SW480 (cell line): ENCODE measurements at regions not wholly inside any gene's neighbourhood (a gene's known extent, or its start where the extent isn't known, plus 50 kb on each side); places are given as distances from the start of the nearest gene placed in this dataset.

Experiments used
- DNase-seq: peaks from one replicate; pipeline ENCODE4 v3.0.0-alpha.2; 2016; ENCODE audit warnings: low spot score

GRCh38 chr21:27691516-27691915 is 724.6 kb upstream of the ADAMTS5 start:
- DNase-seq: no peak

- no peak for DNase-seq
These were observed 724.1 kb upstream of the ADAMTS5 start for GRCh38 chr21:27691006-27691405.

- DNase-seq: no peak
These were observed 723.5 kb upstream of the ADAMTS5 start for GRCh38 chr21:27690426-27690825.

- DNase-seq: no peak
These were observed 721.9 kb upstream of the ADAMTS5 start for GRCh38 chr21:27688773-27689172.

GRCh38 chr21:27683292-27683691 is 716.4 kb upstream of the ADAMTS5 start:
- DNase-seq: no peak

- no peak for DNase-seq
These were observed 715.0 kb upstream of the ADAMTS5 start for GRCh38 chr21:27681841-27682240.

- DNase-seq: no peak
These were observed 714.1 kb upstream of the ADAMTS5 start for GRCh38 chr21:27681038-27681437.

- no peak for DNase-seq
These were observed 713.3 kb upstream of the ADAMTS5 start for GRCh38 chr21:27680181-27680580.

GRCh38 chr21:27678511-27678910 is 711.6 kb upstream of the ADAMTS5 start:
- DNase-seq: no peak

GRCh38 chr21:27677546-27677945 is 710.7 kb upstream of the ADAMTS5 start:
- no peak for DNase-seq

GRCh38 chr21:27675306-27675705 is 708.4 kb upstream of the ADAMTS5 start:
- no peak for DNase-seq

- DNase-seq: no peak
These were observed 707.2 kb upstream of the ADAMTS5 start for GRCh38 chr21:27674041-27674615.

GRCh38 chr21:27673581-27673980 is 706.7 kb upstream of the ADAMTS5 start:
- DNase-seq: no peak

- no peak for DNase-seq
These were observed 704.3 kb upstream of the ADAMTS5 start for GRCh38 chr21:27671207-27671606.

GRCh38 chr21:27653481-27653880 is 686.6 kb upstream of the ADAMTS5 start:
- DNase-seq: no peak

GRCh38 chr21:27649762-27650161 is 682.9 kb upstream of the ADAMTS5 start:
- DNase-seq: no peak

- no peak for DNase-seq
These were observed 682.4 kb upstream of the ADAMTS5 start for GRCh38 chr21:27649323-27649722.

- DNase-seq: no peak
These were observed 681.7 kb upstream of the ADAMTS5 start for GRCh38 chr21:27648560-27648959.

GRCh38 chr21:27647921-27648320 is 681.0 kb upstream of the ADAMTS5 start:
- DNase-seq: no peak

GRCh38 chr21:27647401-27647800 is 680.5 kb upstream of the ADAMTS5 start:
- DNase-seq: no peak

GRCh38 chr21:27646691-27647090 is 679.8 kb upstream of the ADAMTS5 start:
- DNase-seq: no peak

- no peak for DNase-seq
These were observed 679.2 kb upstream of the ADAMTS5 start for GRCh38 chr21:27646056-27646455.

GRCh38 chr21:27645285-27645684 is 678.4 kb upstream of the ADAMTS5 start:
- no peak for DNase-seq

GRCh38 chr21:27643326-27643725 is 676.4 kb upstream of the ADAMTS5 start:
- no peak for DNase-seq

- DNase-seq: no peak
These were observed 672.4 kb upstream of the ADAMTS5 start for GRCh38 chr21:27639286-27639685.
